NOMO-1 treated with dmso at 0.1 percent for 144 hours (cell line): ENCODE measurements at regions not wholly inside any gene's neighbourhood (a gene's known extent, or its start where the extent isn't known, plus 50 kb on each side); places are given as distances from the start of the nearest gene placed in this dataset.

Source experiments
- DNase-seq: peaks from one replicate; lab custom pipeline; 2025; ENCODE audit not compliant: unreplicated experiment; lab: John Stamatoyannopoulos, UW

DNA sequence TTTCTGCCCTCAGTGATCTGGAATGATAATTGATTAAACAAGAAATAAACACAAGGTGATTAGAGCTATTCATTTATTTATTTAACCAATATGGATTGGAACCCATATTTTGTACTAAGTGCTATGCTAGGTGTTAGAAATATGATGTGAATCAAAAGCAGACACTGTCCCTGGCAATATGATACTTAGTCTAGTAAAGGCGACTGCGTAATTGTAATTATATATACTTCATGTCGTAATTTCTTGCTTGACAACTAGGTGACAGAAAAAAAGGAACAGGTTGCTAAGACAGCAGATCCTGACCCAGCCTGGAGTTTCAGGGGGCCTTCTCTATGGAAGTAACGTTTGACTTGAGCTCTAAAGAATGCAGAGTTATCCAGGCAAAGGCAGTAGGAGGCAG is 236.5 kb upstream of the F9 start:
- DNase-seq: no peak

DNA sequence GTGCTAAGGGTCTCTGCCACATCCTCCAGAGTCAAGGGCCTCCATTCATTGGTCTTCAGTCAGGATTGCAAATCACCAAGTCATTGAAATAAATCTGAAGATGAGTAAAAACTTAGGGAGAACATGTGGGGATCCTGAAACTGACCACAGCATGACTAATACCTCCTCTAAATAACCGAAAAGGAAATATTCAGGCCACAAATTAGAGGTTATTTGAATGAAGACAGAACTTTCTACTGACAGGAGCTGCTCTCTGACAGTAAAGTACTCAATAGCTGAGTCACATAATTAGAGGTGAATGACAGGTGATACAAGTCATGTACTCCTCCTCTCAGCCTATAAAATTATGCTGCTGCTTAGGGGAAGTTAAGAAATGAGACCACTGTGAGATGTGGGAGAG is 240.2 kb upstream of the F9 start:
- peak; percentile 47 for DNase-seq

- DNase-seq: no peak
Measured at GRCh38 chrX:139287155-139287924, 243.2 kb upstream of the F9 start.

GRCh38 chrX:139286342-139286741 is 244.2 kb upstream of the F9 start:
- DNase-seq: no peak

DNA sequence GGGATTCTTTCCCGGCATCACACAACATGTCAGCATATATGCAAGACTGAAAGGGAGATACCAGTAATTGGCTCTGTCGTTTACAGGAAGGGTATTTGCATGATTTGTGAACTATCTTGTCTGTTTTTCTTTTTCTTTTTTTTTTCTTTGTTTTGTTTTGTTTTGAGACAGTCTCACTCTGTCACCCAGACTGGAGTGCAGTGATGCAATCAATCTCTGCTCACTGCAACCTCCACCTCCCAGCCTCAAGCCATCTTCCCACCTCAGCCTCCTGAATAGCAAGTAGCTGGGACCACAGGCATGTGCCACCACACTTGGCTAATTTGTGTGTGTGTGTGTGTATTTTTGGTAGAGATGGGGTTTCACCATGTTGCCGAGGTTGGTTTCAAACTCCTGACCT is 262.7 kb upstream of the F9 start:
- no peak for DNase-seq

- no peak for DNase-seq
Measured at GRCh38 chrX:139246295-139246694, 284.2 kb upstream of the F9 start.

GRCh38 chrX:139237141-139237540 is 293.4 kb upstream of the F9 start:
- no peak for DNase-seq

DNA sequence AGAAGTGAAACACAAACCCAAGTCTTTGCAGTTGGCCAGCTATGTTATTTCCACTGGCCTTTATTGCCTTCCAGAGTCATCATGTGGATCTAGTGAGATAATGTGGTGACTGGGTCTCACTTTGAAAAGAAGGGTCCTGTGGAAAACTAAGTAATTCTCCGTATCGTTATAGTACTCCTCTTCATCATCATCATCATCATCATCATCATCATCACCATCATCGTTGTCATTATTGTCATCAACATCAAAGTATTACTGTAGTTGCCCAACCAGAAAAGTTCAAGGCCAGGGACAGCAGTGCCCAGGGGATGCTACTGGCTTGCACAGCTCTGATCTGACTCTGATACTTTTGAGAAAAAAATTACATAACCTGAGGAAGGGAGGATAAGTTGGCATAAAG is 295.6 kb upstream of the F9 start:
- no peak for DNase-seq

- no peak for DNase-seq
Measured at GRCh38 chrX:139224953-139225665, 305.4 kb upstream of the F9 start.

DNA sequence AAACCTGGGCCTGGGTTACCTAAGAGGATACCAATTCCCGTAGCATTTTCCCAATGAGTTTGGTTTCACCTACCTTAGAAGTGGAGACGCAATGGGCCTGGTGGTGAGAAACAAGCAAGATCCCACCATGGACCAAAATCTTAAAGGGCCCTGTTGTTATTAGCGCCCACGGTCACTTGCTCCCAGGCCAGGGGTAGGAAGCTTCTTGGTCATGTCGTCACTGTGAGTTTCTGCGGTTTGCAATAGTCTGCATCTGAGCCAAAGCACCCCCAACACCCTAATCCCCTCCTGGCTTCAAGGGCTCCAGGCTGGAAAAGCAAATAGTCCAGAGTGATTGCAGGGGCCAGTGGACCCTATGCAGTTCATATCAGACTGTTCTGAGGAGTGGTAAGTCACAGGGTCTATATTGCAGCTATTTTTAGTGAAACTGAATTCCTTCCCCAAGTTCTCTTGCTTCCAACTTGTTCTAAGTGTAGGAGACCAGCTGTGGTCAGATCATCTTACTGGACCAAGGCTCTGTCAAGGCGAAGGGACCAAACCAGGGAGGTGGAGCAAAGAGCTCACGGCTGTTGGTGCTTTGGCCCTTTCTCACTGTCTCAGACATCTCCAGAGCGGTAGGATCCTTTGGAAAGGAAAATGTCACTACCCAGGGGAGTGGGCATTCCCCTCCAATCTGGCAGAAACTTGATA is 307.9 kb upstream of the F9 start:
- no peak for DNase-seq

DNA sequence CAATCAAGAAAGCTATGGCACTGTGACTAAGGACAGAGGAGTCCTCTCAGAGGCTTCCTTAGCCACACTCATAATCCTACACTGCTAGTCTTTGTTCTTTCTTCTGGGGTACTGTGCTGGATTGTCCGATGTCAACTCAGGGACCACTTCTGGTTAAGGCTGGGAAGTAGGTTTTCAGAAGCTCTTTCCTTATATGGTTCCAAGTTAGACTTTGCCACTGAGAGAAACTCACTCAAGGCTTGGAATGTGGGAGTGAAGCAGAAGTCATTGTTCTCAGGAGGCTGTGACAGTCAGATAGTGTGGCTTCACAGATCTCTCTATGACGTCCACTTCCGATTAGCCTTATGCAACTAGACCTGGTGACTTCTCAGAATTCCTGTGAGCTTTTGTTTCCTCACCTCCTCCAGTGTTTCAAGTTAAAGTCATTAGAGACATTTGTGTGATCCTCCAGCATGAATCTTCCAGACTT is 317.3 kb upstream of the F9 start:
- DNase-seq: no peak

DNA sequence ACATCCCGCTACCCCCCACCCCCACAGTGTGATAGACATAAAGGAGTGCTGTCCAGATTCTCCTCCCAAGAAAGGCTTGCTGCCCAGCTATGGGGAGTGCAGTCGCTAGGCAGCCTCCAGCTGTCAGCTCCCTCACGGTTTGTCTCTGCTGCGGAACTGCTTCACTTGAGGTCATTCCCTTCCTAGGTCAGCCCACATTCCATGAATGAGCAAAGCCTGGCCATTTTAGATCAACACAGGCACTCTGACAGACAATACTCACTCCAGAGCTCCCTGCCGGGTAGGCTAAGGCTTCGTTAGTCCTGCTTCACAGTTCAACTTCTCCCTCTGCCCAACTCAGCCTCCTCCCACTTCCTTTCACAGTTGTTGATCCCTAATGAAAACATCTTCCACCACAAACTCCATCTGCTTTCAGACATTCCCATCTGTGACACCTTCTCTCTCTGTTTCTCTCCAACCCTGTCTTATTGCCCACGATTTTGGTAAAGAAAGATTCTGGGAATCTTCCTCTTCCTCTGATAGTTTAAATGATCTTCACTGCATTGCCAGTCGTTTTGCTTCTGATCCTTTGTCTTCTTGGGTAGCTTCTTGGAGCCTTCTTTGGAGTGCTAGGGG is 318.9 kb upstream of the F9 start:
- DNase-seq: no peak

DNA sequence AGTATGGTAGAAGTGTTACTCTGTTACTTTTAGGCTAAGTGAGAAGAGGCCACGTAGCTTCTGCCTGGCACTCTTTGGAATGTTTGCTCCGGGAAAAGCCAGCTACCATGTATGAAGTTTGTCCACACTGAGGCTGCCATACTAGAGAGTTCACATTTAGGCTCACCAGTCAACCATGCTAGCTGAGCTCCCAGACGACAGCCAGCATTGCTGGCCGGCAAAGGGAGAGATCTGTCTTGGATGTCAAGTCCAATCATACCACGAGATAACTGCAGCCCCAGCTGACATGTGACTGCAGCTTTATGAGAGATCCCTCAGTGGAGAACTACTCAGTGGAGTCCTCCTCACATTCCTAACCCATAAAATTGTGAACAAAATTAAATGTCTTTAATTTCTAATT is 321.2 kb upstream of the F9 start:
- no peak for DNase-seq

DNA sequence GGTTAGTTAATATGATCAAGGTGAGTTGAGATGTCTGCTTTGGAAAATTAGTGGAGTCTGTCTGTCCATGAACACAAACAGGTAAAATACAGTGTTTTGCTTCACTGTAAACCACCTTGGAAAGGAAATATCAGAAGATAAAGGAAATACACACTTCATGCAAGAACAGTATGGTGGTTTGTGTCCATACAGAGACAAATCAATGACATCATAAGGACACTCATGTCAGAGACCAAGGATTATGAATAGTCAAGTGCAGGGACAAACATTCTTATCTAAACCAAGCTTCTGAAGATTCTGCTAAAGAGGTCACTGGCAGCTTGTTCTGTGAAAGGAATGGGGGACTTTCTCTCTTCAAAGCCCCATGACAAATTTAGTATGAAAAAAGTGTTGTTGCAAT is 322.9 kb upstream of the F9 start:
- no peak for DNase-seq

- DNase-seq: no peak
Measured at GRCh38 chrX:139206914-139207313, 323.6 kb upstream of the F9 start.

- DNase-seq: no peak
Measured at GRCh38 chrX:139204898-139205667, 325.5 kb upstream of the F9 start.

GRCh38 chrX:139204571-139204897 is 326.0 kb upstream of the F9 start:
- DNase-seq: no peak

GRCh38 chrX:139203651-139204570 is 326.6 kb upstream of the F9 start:
- no peak for DNase-seq

DNA sequence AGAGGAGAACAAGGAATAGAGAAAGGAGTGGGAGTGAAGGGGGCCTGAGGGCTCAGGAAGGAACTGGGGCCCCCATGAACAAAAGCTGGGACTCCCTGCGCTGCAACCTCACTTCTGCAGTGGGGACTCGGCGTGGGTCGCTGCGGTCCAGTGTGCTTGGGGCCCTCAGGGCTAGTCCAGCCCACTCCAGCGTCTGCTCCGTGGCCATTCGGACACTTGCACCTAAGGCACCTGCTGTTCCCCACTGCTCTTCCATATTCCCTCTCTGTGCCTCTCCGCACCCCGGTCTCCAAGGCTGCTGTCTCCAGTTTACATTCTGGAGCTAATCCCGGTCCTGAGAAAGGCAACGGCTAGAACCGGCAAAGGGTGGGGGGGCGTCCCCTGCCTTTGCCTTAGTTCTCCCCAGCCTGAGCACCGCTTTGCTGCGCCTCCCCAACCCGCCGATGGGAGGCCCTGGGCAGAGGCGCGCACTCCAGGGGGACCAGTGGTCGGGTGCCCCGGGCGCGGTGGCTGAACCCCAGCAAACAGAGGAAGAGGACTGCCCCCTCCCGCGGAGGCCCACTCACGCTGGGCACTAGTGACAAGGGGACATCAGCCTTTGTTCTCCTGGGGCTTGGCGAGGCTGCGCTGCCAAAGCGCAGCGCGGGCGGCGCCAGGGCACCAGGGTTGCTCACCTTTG is 327.7 kb upstream of the F9 start:
- DNase-seq: no peak
